Testis (tissue), 2 donors: ENCODE measurements at regions not wholly inside any gene's neighbourhood (a gene's known extent, or its start where the extent isn't known, plus 50 kb on each side); places are given as distances from the start of the nearest gene placed in this dataset.

ENCODE experiments used
- CTCF ChIP-seq, 3 experiments: fragments of 450-650 bp in 2 of 3; fragments of 200-600 bp in 1 of 3; sonication (generic) in 1 of 3; IDR thresholded peaks; one replicate each; pipeline ENCODE4 v1.5.1; 2016 to 2019; ENCODE audit warnings: antibody characterized with exemption in 3 of 3, mild to moderate bottlenecking in 2 of 3, moderate library complexity in 1 of 3
- POLR2A ChIP-seq: fragments of 450-650 bp; IDR thresholded peaks from one replicate; pipeline ENCODE4 v1.6.1; 2017; ENCODE audit warnings: antibody characterized with exemption, mild to moderate bottlenecking, moderate library complexity

GRCh38 chr10:128657548-128657947 is 531.3 kb upstream of the MKI67 start:
- no peak for TF ChIP-seq POLR2A
- no peak for TF ChIP-seq CTCF (IDR thresholded peaks at IDR 0.05)
